Stimulated activated CD8-positive, alpha-beta memory T cell treated with anti-CD3 and anti-CD28 coated beads, Interleukin-4, amount 100 ng/mL, for 48 hours (primary cell): ENCODE measurements at regions not wholly inside any gene's neighbourhood (a gene's known extent, or its start where the extent isn't known, plus 50 kb on each side); places are given as distances from the start of the nearest gene placed in this dataset.
"Not testable (repeated sequence)": the region's sequence is repeated elsewhere in the genome, so short reads cannot be mapped to it uniquely, and the experiment has no call there.

ENCODE experiments used
- DNase-seq: peaks from one replicate; pipeline ENCODE4 v3.0.0-alpha.2; 2020

- DNase-seq: no peak
Observed at GRCh38 chr5:67674159-67674655, 477.6 kb upstream of the CD180 start.

- no peak for DNase-seq
Observed at GRCh38 chr5:67673618-67674017, 477.0 kb upstream of the CD180 start.

GRCh38 chr5:67673180-67673579, 476.6 kb upstream of the CD180 start:
- DNase-seq: no peak

GRCh38 chr5:67672636-67673035, 476.0 kb upstream of the CD180 start:
- no peak for DNase-seq

- no peak for DNase-seq
Observed at GRCh38 chr5:67669916-67670315, 473.3 kb upstream of the CD180 start.

GRCh38 chr5:67660149-67660548, 463.6 kb upstream of the CD180 start:
- DNase-seq: no peak

- DNase-seq: no peak
Observed at GRCh38 chr5:67659288-67659687, 462.7 kb upstream of the CD180 start.

- DNase-seq: no peak
Observed at GRCh38 chr5:67657055-67657454, 460.5 kb upstream of the CD180 start.

- DNase-seq: no peak
Observed at GRCh38 chr5:67652201-67652600, 455.6 kb upstream of the CD180 start.

- no peak for DNase-seq
Observed at GRCh38 chr5:67651180-67651579, 454.6 kb upstream of the CD180 start.

- no peak for DNase-seq
Observed at GRCh38 chr5:67648201-67648671, 451.6 kb upstream of the CD180 start.

GRCh38 chr5:67647772-67648171, 451.2 kb upstream of the CD180 start:
- no peak for DNase-seq

- DNase-seq: no peak
Observed at GRCh38 chr5:67644221-67644920, 447.8 kb upstream of the CD180 start.

GRCh38 chr5:67643536-67643935, 446.9 kb upstream of the CD180 start:
- DNase-seq: no peak

GRCh38 chr5:67639976-67640375, 443.4 kb upstream of the CD180 start:
- no peak for DNase-seq

GRCh38 chr5:67639313-67639712, 442.7 kb upstream of the CD180 start:
- no peak for DNase-seq

- no peak for DNase-seq
Observed at GRCh38 chr5:67636850-67637524, 440.4 kb upstream of the CD180 start.

- DNase-seq: no peak
Observed at GRCh38 chr5:67636091-67636490, 439.5 kb upstream of the CD180 start.

GRCh38 chr5:67627079-67627478, 430.5 kb upstream of the CD180 start:
- DNase-seq: not testable (repeated sequence)

- DNase-seq: no peak
Observed at GRCh38 chr5:67623078-67623477, 426.5 kb upstream of the CD180 start.

GRCh38 chr5:67620424-67621397, 424.1 kb upstream of the CD180 start:
- no peak for DNase-seq

GRCh38 chr5:67619636-67620035, 423.0 kb upstream of the CD180 start:
- no peak for DNase-seq

GRCh38 chr5:67619235-67619634, 422.6 kb upstream of the CD180 start:
- DNase-seq: no peak
